ENCODE measurements at regions not wholly inside any gene's neighbourhood (a gene's known extent, or its start where the extent isn't known, plus 50 kb on each side); places are given as distances from the start of the nearest gene placed in this dataset.

DNA sequence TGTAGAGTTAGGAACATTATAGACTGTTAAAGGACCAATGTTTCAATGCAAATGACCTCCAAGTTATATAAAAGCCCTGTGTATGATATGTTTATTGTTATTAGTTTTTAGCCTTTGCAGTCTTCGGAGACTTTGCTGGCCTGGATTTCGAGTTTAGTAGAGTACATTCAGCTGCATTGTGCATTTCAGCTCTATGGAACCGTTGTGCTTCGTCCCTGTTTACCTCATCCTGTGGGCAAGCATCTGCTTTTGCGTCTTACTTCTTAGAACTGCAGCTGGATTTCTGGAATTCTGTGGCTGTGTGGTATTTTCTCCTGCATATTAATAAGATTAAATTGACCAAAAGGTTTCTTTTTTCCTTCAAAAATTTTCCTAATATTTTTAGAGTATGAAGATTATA, 138.6 kb downstream of the KCNRG start:
- intact Hi-C loops (cut with DNase I): no loop called here
- H3K36me3 ChIP-seq: no peaks in the 10 kb centered on the region
- H3K27ac ChIP-seq (replicated peaks in 1 of 4): no peak overlapping the region
- no peak for DNase-seq (ENCODE audit: extremely low spot score)
- H3K4me1 ChIP-seq: peaks cover 0 to 13% (median 0%) of the 10 kb centered on the region in 4 donors
- no peak for TF ChIP-seq POLR2A (IDR thresholded peaks at IDR 0.05; ENCODE audit: low read depth)
- 94% methylated on average over 5 of the region's 5 CpGs for WGBS
- H3K4me3 ChIP-seq: no peak overlapping the region
- H3K27me3 ChIP-seq: no peaks in the 10 kb centered on the region
- no peaks in the 10 kb centered on the region for H3K9me3 ChIP-seq

DNA sequence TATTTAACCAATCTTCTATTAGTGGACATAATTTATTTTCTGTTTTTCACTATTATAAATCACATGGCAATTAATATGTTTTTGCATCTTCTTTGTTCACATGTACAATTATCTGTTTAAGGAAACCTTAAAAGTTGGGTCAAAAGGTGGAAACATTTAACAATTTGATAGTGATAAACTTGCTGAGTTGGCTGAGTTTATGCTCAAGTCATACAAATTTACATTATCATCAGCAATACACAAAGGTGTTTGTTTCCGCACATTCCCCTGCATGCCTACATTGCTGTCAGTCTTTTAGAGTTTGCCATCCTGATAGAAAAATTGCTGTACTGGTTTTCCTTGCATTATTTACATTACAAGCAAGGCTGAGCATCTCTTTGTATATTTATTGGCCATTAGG, 139.5 kb downstream of the KCNRG start:
- DNase-seq (ENCODE audit: extremely low spot score): no peak
- no peaks in the 10 kb centered on the region for H3K9me3 ChIP-seq
- H3K4me3 ChIP-seq: no peak overlapping the region
- no peaks in the 10 kb centered on the region for H3K36me3 ChIP-seq
- peaks cover 0 to 10% (median 1%) of the 10 kb centered on the region in 4 donors for H3K4me1 ChIP-seq
- H3K27ac ChIP-seq (replicated peaks in 1 of 4): no peak overlapping the region
- no peaks in the 10 kb centered on the region for H3K27me3 ChIP-seq
- TF ChIP-seq EP300 (IDR thresholded peaks at IDR 0.05): no peak
- TF ChIP-seq POLR2A (IDR thresholded peaks at IDR 0.05; ENCODE audit: low read depth): no peak
- TF ChIP-seq, protein P1, sequence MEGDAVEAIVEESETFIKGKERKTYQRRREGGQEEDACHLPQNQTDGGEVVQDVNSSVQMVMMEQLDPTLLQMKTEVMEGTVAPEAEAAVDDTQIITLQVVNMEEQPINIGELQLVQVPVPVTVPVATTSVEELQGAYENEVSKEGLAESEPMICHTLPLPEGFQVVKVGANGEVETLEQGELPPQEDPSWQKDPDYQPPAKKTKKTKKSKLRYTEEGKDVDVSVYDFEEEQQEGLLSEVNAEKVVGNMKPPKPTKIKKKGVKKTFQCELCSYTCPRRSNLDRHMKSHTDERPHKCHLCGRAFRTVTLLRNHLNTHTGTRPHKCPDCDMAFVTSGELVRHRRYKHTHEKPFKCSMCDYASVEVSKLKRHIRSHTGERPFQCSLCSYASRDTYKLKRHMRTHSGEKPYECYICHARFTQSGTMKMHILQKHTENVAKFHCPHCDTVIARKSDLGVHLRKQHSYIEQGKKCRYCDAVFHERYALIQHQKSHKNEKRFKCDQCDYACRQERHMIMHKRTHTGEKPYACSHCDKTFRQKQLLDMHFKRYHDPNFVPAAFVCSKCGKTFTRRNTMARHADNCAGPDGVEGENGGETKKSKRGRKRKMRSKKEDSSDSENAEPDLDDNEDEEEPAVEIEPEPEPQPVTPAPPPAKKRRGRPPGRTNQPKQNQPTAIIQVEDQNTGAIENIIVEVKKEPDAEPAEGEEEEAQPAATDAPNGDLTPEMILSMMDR (IDR thresholded peaks at IDR 0.05): no peak
- TF ChIP-seq POLR2AphosphoS5 (IDR thresholded peaks at IDR 0.05): no peak
- intact Hi-C loops (cut with DNase I): no loop called here
- 96% methylated on average over 1 of the region's 1 CpG for WGBS

DNA sequence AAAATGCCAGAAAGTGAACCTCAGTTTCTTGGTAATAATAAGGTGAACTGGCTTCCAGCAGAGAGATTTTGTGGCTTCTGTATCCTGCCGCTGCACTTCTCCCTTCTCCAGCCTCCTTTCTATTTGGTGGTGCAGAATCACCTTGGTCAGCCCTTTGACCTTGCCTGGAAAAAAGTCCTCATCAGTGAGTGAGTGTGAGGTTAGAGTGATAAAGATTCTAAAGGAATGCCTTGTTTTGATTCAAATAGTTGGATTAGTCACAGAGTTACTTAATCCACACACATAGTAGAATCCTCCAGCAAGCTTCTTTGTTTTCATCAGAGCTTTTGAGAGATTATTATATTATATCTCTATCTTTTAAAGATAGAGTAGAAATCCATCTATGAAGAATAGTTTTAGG, 140.9 kb downstream of the KCNRG start:
- no peak for DNase-seq (ENCODE audit: extremely low spot score)
- intact Hi-C loops (cut with DNase I): no loop called here
- H3K4me3 ChIP-seq: no peak overlapping the region

DNA sequence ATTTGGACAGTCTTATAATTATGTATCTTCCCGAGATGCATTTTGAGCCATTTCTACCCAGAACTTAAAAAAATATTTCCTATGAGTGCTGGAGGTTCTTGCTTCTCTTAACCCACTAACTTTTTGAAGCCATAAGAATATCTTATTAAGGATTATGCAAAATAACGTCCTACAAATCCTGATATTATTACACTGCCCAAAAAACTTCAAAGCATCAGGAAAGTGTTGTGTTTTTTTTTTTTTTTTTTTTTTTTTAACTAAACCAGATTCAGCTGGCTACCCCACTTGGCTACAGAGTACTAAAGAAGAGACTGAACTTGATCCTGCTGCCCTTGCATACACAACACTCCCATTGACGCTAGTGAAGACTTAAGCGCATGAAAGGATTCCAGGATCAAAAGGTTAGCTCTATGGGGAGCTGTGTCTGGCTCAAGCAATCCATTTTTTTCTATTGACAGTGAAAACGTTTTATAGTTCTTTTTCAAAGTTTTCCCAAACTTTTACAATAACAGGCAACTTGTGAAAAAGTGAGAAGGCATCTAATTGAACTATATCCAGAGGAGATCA, 141.4 kb downstream of the KCNRG start:
- TF ChIP-seq EP300 (IDR thresholded peaks at IDR 0.05) (no peak), POLR2A (IDR thresholded peaks at IDR 0.05; ENCODE audit: low read depth) (no peak)
- Histone ChIP-seq H3K4me3 (no peak overlapping the region), H3K4me1 (peaks cover 0 to 5% (median 2%) of the 10 kb centered on the region in 4 donors), H3K27ac (replicated peaks in 1 of 4) (no peak overlapping the region), H3K36me3 (no peaks in the 10 kb centered on the region), H3K27me3 (no peaks in the 10 kb centered on the region), H3K9me3 (no peaks in the 10 kb centered on the region)
- intact Hi-C loops (cut with DNase I): no loop called here
- WGBS: 75% methylated on average over 5 of the region's 5 CpGs
- DNase-seq (ENCODE audit: extremely low spot score): no peak

More for the DNA sequence above, 140.9 kb downstream of the KCNRG start:
- 100% methylated on average over 1 of the region's 1 CpG for WGBS
- Histone ChIP-seq H3K36me3 (no peaks in the 10 kb centered on the region), H3K27ac (replicated peaks in 1 of 4) (no peak overlapping the region), H3K9me3 (no peaks in the 10 kb centered on the region), H3K27me3 (no peaks in the 10 kb centered on the region), H3K4me1 (peaks cover 0 to 5% (median 2%) of the 10 kb centered on the region in 4 donors)
- no peak for TF ChIP-seq POLR2A (IDR thresholded peaks at IDR 0.05; ENCODE audit: low read depth)
- TF ChIP-seq, protein P1 (IDR thresholded peaks at IDR 0.05): no peak
- TF ChIP-seq EP300 (IDR thresholded peaks at IDR 0.05): no peak
- TF ChIP-seq POLR2AphosphoS5 (IDR thresholded peaks at IDR 0.05): no peak

DNA sequence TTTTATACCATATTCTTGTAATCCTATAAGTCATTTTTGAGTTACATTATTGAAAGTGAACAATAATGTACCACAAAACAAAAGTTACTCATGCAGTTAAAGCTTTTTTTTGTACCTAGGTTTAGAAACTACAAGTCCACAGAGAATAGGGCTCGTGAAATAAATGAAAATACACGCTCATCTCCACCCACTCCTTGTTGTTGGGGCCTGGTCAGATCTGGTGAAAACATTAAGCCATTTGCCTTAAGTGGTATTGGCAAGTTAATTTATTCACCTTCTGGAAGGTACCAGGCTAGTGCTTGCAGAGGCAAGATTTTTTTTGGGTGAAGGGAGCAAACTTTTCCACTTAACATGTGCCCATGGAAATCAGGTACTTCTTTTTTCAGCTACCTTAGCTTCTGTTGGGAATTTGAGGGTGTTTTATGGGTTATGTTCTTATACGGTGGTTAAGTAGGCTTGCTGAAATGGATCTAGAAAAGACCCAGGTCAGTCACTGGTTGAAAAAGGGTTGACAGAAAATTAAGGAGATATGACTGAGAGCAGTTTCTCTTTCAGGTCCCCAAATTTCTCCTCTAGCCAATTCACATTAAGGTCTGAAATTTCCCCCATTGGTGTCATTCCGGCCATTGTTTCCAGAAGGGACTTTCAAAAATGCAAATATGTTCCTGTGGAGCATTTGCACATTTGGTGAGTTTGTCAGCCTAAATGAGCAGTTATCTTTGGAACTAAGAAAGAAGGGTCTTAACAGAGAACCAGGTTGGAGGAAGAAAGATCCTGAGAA, 143.3 kb downstream of the KCNRG start:
- H3K36me3 ChIP-seq: no peaks in the 10 kb centered on the region
- DNase-seq (ENCODE audit: extremely low spot score): no peak
- peaks cover 0 to 5% (median 0%) of the 10 kb centered on the region in 4 donors for H3K4me1 ChIP-seq
- no peaks in the 10 kb centered on the region for H3K9me3 ChIP-seq
- H3K4me3 ChIP-seq: no peak overlapping the region
- intact Hi-C loops (cut with DNase I): no loop called here
- TF ChIP-seq EP300 (IDR thresholded peaks at IDR 0.05) (no peak), POLR2A (IDR thresholded peaks at IDR 0.05; ENCODE audit: low read depth) (no peak), POLR2AphosphoS5 (IDR thresholded peaks at IDR 0.05) (no peak)
- TF ChIP-seq, protein P1 (IDR thresholded peaks at IDR 0.05): no peak
- H3K27me3 ChIP-seq: no peaks in the 10 kb centered on the region
- 95% methylated on average over 4 of the region's 4 CpGs for WGBS
- no peak overlapping the region for H3K27ac ChIP-seq (replicated peaks in 1 of 4)

All from esophagus muscularis mucosa (tissue), 4 donors.